ENCODE measurements at regions not wholly inside any gene's neighbourhood (a gene's known extent, or its start where the extent isn't known, plus 50 kb on each side); places are given as distances from the start of the nearest gene placed in this dataset.
A peak's percentile ranks its signal among the peaks of the same experiment; 100 is the strongest.

- Histone ChIP-seq H3K9me3 (no peaks in the 10 kb centered on the region), H3K4me3 (no peak overlapping the region), H3K4me1 (no peaks in the 10 kb centered on the region), H3K27ac (no peak overlapping the region), H3K27me3 (no peaks in the 10 kb centered on the region), H3K36me3 (no peaks in the 10 kb centered on the region)
- 11 to 53% methylated on average over 3 of the region's 3 CpGs for WGBS, 2 donors
- peak; percentile 55 for DNase-seq
- intact Hi-C loops (cut with DNase I), result no loop called here
- TF ChIP-seq CTCF (IDR thresholded peaks at IDR 0.05), result no peak
- TF ChIP-seq POLR2A (IDR thresholded peaks at IDR 0.05), result no peak
- TF ChIP-seq POLR2AphosphoS5 (IDR thresholded peaks at IDR 0.05), result no peak
- TF ChIP-seq EP300 (IDR thresholded peaks at IDR 0.05), result no peak
Measured at GRCh38 chr3:18747383-18747782, 322.2 kb upstream of the SATB1 start.

DNA sequence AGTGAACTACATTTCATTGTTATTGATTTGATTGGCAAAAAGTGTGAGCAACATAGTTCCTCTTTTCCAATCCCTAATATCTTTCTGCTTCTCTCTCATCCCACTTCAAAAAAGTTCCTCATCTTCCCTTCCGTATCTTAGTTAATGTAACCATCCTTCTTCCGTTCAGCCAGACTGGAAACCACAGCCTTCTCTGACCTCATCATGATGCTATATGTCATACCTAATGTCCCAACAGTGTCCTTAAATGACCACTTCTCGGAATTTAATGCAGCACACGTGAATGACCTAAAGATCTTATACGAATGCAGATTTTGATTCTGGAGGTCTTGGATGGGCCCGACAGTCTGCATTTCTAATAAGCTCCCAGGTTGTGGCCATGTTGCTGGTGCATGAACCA is 320.3 kb upstream of the SATB1 start:
- Histone ChIP-seq H3K9me3 (no peaks in the 10 kb centered on the region), H3K27me3 (no peaks in the 10 kb centered on the region), H3K36me3 (no peaks in the 10 kb centered on the region), H3K4me3 (no peak overlapping the region), H3K4me1 (no peaks in the 10 kb centered on the region), H3K27ac (peak overlapping the region in 1 of 4 donors; percentile 21)
- intact Hi-C loops (cut with DNase I), result no loop called here
- TF ChIP-seq POLR2AphosphoS5 (IDR thresholded peaks at IDR 0.05), result peak in 2 of 4 donors; percentile 7 to 24
- TF ChIP-seq POLR2A (IDR thresholded peaks at IDR 0.05), result no peak
- no peak for TF ChIP-seq CTCF (IDR thresholded peaks at IDR 0.05)
- TF ChIP-seq EP300 (IDR thresholded peaks at IDR 0.05), result peak in 2 of 4 donors; percentile 39 to 75
- DNase-seq, result no peak
- WGBS, 2 donors, result 79 to 91% methylated on average over 6 of the region's 6 CpGs

- H3K27me3 ChIP-seq, result no peaks in the 10 kb centered on the region
- no peak overlapping the region for H3K4me3 ChIP-seq
- H3K4me1 ChIP-seq, result no peaks in the 10 kb centered on the region
- DNase-seq, result no peak
- H3K27ac ChIP-seq, result no peak overlapping the region
- H3K9me3 ChIP-seq, result no peaks in the 10 kb centered on the region
- no peak for TF ChIP-seq POLR2AphosphoS5 (IDR thresholded peaks at IDR 0.05)
- no peak for TF ChIP-seq POLR2A (IDR thresholded peaks at IDR 0.05)
- no peak for TF ChIP-seq CTCF (IDR thresholded peaks at IDR 0.05)
- TF ChIP-seq EP300 (IDR thresholded peaks at IDR 0.05), result no peak
- intact Hi-C loops (cut with DNase I), result no loop called here
- no peaks in the 10 kb centered on the region for H3K36me3 ChIP-seq
- WGBS, 2 donors, result 51 to 80% methylated on average over 1 of the region's 1 CpG
Measured at GRCh38 chr3:18744472-18744871, 319.3 kb upstream of the SATB1 start.

GRCh38 chr3:18743761-18744160 is 318.6 kb upstream of the SATB1 start:
- no peak for TF ChIP-seq POLR2A (IDR thresholded peaks at IDR 0.05)
- no peak for TF ChIP-seq EP300 (IDR thresholded peaks at IDR 0.05)
- TF ChIP-seq POLR2AphosphoS5 (IDR thresholded peaks at IDR 0.05), result no peak
- no peak for TF ChIP-seq CTCF (IDR thresholded peaks at IDR 0.05)
- no peaks in the 10 kb centered on the region for H3K36me3 ChIP-seq
- no peak overlapping the region for H3K27ac ChIP-seq
- H3K4me3 ChIP-seq, result no peak overlapping the region
- no peaks in the 10 kb centered on the region for H3K9me3 ChIP-seq
- intact Hi-C loops (cut with DNase I), result no loop called here
- DNase-seq, result no peak
- no peaks in the 10 kb centered on the region for H3K27me3 ChIP-seq
- WGBS, 2 donors, result 67 to 90% methylated on average over 2 of the region's 2 CpGs
- H3K4me1 ChIP-seq, result no peaks in the 10 kb centered on the region

Measured in sigmoid colon (tissue), 6 donors.